Ectodermal cell (in vitro differentiated cells): ENCODE measurements at regions not wholly inside any gene's neighbourhood (a gene's known extent, or its start where the extent isn't known, plus 50 kb on each side); places are given as distances from the start of the nearest gene placed in this dataset.
"Not testable (repeated sequence)": the region's sequence is repeated elsewhere in the genome, so short reads cannot be mapped to it uniquely, and the experiment has no call there.

Source experiments
- H3K27ac ChIP-seq: 2 replicates; pipeline ENCODE4 v1.7.0; 2013; ENCODE audit warnings: mild to moderate bottlenecking, low read depth, low read length; ENCODE audit not compliant: insufficient read depth, poor library complexity, severe bottlenecking
- H3K27me3 ChIP-seq: 2 replicates; pipeline ENCODE4 v1.7.0; 2013; ENCODE audit warnings: mild to moderate bottlenecking, low read length; ENCODE audit not compliant: insufficient read depth, control insufficient read depth, poor library complexity, severe bottlenecking
- H3K36me3 ChIP-seq: one replicate; pipeline ENCODE4 v1.7.0; 2013; ENCODE audit warnings: low read length; ENCODE audit not compliant: control insufficient read depth, insufficient read depth
- H3K4me1 ChIP-seq: one replicate; pipeline ENCODE4 v1.7.0; 2013; ENCODE audit warnings: low read length; ENCODE audit not compliant: control insufficient read depth, insufficient read depth
- H3K4me3 ChIP-seq: 2 replicates; pipeline ENCODE4 v1.7.0; 2013; ENCODE audit warnings: low read depth, low read length, control low read depth; ENCODE audit not compliant: insufficient read depth
- H3K9me3 ChIP-seq: 2 replicates; pipeline ENCODE4 v1.7.0; 2013; ENCODE audit warnings: mild to moderate bottlenecking, low read length, moderate library complexity; ENCODE audit not compliant: control insufficient read depth
- WGBS, 2 experiments: methylation state at CpG; one replicate each; pipeline ENCODE4 v1.1.7; 2013; ENCODE audit warnings: missing lambda C conversion rate in 2 of 2; 5-methylcytosine and 5-hydroxymethylcytosine counted together

DNA sequence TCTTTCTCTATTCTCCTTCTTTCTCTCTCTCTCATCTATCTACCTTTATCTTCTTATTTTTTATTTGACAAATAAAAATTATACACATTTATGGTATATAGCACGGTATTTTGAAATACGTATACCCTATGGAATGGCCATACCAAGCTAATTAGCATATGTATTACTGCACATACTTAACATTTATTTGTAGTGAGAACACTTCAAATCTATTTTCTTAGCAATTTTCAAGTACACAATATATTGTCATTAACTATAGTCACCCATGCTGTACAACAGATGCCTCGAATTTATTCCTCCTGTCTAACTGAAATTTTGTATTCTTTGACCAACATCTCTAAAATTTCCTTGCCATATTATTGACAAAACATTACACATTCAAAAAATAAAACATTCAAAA, 447.1 kb downstream of the MIAT start:
- 0% methylated on average over 1 of the region's 3 CpGs for WGBS, 2 experiments
- Histone ChIP-seq H3K27me3 (no peaks in the 10 kb centered on the region), H3K4me3 (no peak overlapping the region)

DNA sequence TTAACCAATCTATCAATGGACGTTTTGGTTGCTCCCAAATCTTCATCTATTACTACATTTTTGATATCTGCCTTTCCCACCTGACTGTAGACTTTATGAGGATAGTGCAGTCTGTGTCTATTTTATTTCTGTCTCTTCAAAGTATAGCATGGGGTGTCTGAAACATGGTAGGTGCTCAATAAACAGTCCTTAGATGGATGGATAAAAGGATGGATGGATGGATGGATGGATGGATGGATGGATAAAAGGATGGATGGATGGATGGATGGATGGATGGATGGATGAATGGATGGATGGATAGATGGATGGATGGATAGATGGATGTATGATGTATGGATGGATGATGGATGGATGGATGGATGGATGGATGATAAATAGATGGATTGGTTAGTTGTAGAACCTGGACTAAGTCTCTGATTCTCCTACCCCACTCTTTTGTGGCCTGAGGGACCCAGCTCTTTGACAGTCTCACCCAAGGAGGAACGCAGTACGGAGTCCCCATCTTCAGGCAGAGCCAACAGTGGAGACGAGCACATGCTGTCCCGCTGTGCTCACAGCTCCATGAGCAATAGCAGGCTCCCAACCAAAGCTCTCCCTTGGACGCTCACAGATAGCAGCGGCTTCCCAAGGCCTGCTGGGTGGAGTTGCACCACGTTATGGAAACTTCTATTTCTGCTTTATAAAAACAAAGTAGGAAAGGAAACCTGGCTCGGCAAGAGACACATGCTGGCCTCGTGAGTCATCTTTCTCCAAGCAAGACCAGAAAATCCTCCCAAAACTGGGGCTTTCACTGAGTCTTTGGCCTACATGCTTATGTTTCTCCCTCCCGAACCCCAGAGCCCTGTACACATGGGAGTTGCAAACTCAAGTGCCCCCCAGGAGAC, 448.0 kb downstream of the MIAT start:
- no peaks in the 10 kb centered on the region for H3K9me3 ChIP-seq
- H3K27ac ChIP-seq, result no peak overlapping the region
- H3K36me3 ChIP-seq, result no peaks in the 10 kb centered on the region
- H3K4me1 ChIP-seq, result peaks cover 17% of the 10 kb centered on the region
- 91 to 95% methylated on average over 10 to 11 of the region's 11 CpGs for WGBS, 2 experiments
- no peak overlapping the region for H3K4me3 ChIP-seq
- no peaks in the 10 kb centered on the region for H3K27me3 ChIP-seq

More for the DNA sequence above, 447.1 kb downstream of the MIAT start:
- no peaks in the 10 kb centered on the region for H3K9me3 ChIP-seq
- H3K36me3 ChIP-seq, result no peaks in the 10 kb centered on the region
- no peak overlapping the region for H3K27ac ChIP-seq
- H3K4me1 ChIP-seq, result peaks cover 19% of the 10 kb centered on the region

DNA sequence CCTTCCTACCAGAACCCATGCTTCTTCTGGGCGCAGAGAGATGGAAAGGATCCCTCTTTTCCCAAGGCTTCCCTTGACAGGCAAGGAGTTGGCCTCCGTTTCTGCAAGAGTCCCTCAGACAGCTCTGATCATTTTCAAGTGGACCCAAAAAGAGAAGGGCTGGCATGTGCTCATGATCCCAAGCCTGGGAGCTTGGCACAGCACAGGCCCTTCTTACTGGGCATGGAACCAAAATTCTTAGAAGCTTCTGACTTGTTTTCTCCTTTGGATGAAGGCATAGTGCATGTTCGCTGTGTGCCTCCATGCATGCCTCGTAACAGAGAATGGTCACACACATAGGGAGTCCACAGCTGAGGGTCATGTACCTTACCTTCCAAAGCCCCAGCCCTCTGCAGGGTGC, 449.6 kb downstream of the MIAT start:
- H3K4me1 ChIP-seq, result peaks cover 16% of the 10 kb centered on the region
- H3K4me3 ChIP-seq, result no peak overlapping the region
- H3K27ac ChIP-seq, result no peak overlapping the region
- H3K27me3 ChIP-seq, result no peaks in the 10 kb centered on the region
- H3K9me3 ChIP-seq, result no peaks in the 10 kb centered on the region
- WGBS, 2 experiments, result 93 to 94% methylated on average over 4 of the region's 4 CpGs
- no peaks in the 10 kb centered on the region for H3K36me3 ChIP-seq

DNA sequence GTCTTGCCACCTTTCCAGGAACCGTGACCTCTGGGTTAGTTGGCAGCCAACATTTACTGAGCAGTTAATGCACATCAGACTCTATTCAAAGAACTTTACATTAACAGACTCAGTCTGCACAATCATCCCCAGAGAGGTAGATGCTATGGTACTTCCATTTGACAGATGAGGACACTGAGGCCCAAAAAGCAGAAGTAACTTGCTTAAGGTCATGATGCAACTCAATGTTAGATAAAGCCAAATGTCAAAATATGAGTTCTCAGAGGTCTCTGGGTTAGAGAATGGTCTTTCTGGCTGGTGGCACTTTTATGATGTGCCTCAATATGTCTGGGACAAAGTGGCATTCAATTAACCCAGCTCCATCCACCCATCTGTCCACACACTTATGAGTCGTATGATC, 450.0 kb downstream of the MIAT start:
- H3K4me1 ChIP-seq, result peaks cover 16% of the 10 kb centered on the region
- no peak overlapping the region for H3K4me3 ChIP-seq
- no peaks in the 10 kb centered on the region for H3K27me3 ChIP-seq
- no peak overlapping the region for H3K27ac ChIP-seq
- H3K36me3 ChIP-seq, result no peaks in the 10 kb centered on the region
- H3K9me3 ChIP-seq, result no peaks in the 10 kb centered on the region
- WGBS, 2 experiments, result 43 to 47% methylated on average over 2 of the region's 2 CpGs

DNA sequence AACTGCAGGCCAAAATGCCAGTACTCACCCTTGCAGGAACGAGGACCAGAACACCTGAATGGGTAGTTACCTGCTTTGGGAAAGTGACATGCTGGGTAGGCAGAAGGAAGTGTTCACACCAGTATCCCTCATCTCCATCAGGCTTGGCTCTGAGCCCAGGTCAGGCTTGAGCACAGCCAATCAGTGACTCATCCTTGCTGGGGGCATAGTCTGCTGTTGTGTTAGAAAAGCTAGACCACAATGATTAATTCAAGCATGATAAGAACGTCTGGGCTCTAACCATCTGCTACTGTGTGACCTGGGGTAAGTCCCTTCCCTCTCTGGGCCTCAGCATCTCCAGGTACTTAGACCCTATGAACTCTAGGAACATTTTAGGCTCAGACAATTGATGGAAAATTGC, 450.4 kb downstream of the MIAT start:
- H3K4me1 ChIP-seq, result peaks cover 16% of the 10 kb centered on the region

DNA sequence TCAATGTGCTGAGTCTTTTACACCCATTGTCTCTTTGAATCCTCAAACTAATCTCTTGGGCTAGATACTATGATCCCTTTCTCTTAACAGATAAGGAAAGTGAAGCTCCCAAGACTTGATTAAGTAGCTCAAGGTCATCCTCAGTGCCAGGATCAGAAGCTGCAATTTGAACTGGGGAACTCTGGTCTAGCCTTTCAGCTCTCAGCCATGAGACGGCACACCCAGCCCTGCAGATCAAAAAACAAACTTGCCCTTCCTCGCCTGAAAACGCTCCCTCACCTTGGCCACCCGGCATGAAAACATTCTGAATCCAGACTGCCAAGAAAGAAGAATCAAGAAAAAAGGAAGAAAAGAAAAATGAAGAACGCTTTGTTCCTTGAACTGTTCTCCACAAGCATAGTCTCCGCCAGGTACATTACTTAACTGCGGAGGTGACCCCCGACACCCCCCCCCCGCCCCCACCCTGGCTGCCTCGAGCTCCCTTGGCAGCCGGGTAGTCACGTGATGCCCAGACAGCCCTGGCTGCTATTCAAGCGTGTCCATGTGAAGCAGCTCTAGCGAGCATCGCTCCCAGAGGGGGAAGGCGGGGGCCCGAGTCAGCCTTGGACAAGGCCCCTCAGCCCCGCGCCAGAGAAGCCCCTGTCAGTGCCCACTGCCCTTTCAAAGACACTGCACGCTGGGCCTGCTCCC, 451.2 kb downstream of the MIAT start:
- Histone ChIP-seq H3K27me3 (no peaks in the 10 kb centered on the region), H3K36me3 (no peaks in the 10 kb centered on the region), H3K27ac (no peak overlapping the region), H3K9me3 (no peaks in the 10 kb centered on the region), H3K4me1 (peaks cover 16% of the 10 kb centered on the region), H3K4me3 (no peak overlapping the region)
- WGBS, 2 experiments, result 87 to 88% methylated on average over 20 of the region's 20 CpGs

More for the DNA sequence above, 450.4 kb downstream of the MIAT start:
- Histone ChIP-seq H3K4me3 (no peak overlapping the region), H3K27me3 (no peaks in the 10 kb centered on the region), H3K36me3 (no peaks in the 10 kb centered on the region), H3K9me3 (no peaks in the 10 kb centered on the region), H3K27ac (no peak overlapping the region)
- WGBS, 2 experiments, result 79 to 90% methylated on average over 2 of the region's 2 CpGs

DNA sequence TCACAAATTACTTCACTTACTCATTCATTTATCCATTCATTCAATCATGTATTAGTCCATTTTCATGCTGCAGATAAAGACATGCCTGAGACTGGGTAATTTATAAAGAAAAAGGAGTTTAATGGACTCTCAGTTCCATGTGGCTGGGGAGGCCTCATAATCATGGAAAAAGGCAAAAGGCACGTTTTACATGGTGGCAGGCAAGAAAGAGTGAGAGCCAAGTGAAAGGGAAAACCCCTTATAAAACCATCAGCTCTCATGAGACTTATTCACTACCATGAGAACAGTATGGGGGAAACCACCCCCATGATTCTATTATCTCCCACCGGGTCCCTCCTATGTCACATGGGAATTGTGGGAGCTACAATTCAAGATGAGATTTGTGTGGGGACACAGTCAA, 452.0 kb downstream of the MIAT start:
- not testable (repeated sequence) for H3K27me3 ChIP-seq, H3K4me3 ChIP-seq, H3K36me3 ChIP-seq, H3K27ac ChIP-seq, H3K9me3 ChIP-seq
- 85 to 100% methylated on average over 2 of the region's 2 CpGs for WGBS, 2 experiments
- peaks cover 16% of the 10 kb centered on the region for H3K4me1 ChIP-seq

DNA sequence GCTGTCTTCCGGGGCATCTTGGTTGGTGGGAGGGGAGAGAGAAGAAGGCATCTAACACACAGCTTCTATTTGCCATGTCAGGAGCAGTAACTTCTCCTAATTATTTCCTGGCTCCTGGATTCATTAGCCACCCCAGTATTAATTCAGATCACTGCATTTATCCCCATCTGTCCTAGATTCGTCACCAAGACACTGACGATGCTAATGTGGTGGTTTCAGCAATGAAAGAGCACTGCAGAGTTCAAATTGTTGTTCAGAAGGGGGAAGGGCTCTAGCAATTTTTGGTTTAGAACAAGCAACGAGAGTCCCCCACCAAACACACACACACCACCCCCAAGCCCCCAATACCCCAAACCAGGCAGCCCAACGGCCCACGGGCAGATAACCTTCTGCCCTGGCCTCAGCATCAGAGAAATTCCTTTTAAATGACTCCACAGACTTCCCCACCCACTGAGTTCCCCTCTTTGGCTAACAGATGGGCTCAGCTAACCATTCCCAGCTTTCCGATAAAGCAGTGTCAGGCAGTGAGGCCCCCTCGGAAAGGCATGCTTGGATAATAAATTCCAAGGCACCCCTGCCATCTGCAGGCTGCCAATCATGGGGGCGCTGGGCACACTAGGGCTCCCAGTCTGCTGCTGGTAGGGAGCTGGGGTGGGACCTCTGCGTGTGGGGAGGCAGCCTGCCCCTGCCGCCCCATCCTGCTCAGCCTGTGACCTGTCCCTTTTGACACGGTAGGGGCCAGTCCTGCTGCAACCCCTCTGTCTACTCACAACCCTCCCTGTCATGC, 453.5 kb downstream of the MIAT start:
- H3K36me3 ChIP-seq, result no peaks in the 10 kb centered on the region
- H3K4me3 ChIP-seq, result no peak overlapping the region
- H3K27me3 ChIP-seq, result no peaks in the 10 kb centered on the region
- no peaks in the 10 kb centered on the region for H3K9me3 ChIP-seq
- peak overlapping the region; percentile 57 for H3K27ac ChIP-seq
- 21 to 33% methylated on average over 11 to 12 of the region's 12 CpGs for WGBS, 2 experiments
- peaks cover 16% of the 10 kb centered on the region for H3K4me1 ChIP-seq

DNA sequence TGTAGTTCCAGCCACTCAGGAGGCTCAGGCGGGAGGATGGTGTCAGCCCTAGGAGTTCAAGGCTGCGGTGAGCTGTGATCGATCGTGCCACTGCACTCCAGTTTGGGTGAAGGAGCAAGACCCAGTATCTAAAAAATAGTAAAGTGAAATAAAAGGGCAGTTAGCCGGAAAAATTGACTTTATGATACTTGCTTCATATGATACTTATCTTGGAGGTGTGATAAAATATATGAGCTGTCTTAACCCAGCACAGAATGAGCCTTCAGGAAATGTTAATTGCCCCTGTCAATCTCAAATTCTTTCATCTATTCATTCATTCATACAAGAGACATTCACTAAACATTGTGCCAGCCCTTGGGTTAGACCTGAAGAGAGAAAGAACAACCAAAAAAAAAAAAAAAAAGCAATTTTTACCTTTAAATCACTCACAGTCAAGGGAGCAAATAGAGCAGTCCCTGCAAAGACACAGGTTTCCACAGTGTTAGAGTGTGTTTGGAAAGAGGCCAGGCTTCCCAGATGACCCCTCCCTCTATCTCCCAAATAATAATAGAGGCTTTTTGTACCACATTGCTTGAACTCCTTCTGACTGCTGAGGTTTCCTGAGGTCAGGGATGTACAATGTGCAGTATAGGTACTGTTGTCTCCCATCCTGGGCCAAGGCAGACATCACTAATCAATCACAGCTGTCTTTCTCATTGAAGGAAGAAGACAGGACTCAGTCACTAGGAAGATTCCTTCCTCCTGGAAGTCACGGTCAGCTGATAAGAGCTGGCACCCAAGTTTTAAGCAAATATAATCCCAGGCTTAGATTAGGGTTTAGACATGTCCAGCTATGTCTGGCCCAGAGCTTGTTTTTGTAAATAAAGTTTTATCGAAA, 454.6 kb downstream of the MIAT start:
- WGBS, 2 experiments, result 60 to 64% methylated on average over 6 of the region's 7 CpGs
- no peaks in the 10 kb centered on the region for H3K27me3 ChIP-seq
- H3K4me3 ChIP-seq, result no peak overlapping the region
- H3K9me3 ChIP-seq, result no peaks in the 10 kb centered on the region
- peaks cover 16% of the 10 kb centered on the region for H3K4me1 ChIP-seq
- H3K27ac ChIP-seq, result peak overlapping the region; percentile 57
- no peaks in the 10 kb centered on the region for H3K36me3 ChIP-seq
